K562 (cell line): ENCODE measurements at regions not wholly inside any gene's neighbourhood (a gene's known extent, or its start where the extent isn't known, plus 50 kb on each side); places are given as distances from the start of the nearest gene placed in this dataset.

Source experiments
- ATAC-seq: fragments of 200-7000 bp; cut with Tn5 transposase; 3 replicates; pipeline ENCODE4 v1.9.1; 2020; ENCODE audit warnings: moderate library complexity
- BruUV-seq: library from RNA; stranded (reverse); fragments of 400-500 nt; replicated peaks from 2 replicates; lab custom pipeline; 2021; lab: Mats Ljungman, UMichigan
- CTCF ChIA-PET: fragments of 300-600 bp; formaldehyde crosslinking; extraction: SDS; loops from one replicate; lab custom pipeline; 2021; ENCODE audit warnings: low intra/inter-chr PET ratio; lab: Yijun Ruan, JAX
- POLR2A ChIA-PET: fragments of 300-600, 350-650 bp; sonication (Branson Sonifier 250); formaldehyde crosslinking; extraction: SDS; loops from one replicate; lab custom pipeline; 2021; ENCODE audit warnings: antibody characterized with exemption, inconsistent platforms; lab: Yijun Ruan, JAX
- DNase-seq, 4 experiments: peaks; one replicate each; pipeline versions ENCODE4 v3.0.0 to v3.0.0-alpha.2; 2011 to 2018; ENCODE audit warnings: low spot score in 3 of 4, mixed read lengths in 3 of 4; ENCODE audit errors: extremely low read depth in 1 of 4
- FAIRE-seq: peaks from 2 replicates; lab custom pipeline; 2011; peaks lifted over from hg19 to GRCh38; lab: Jason Lieb, UNC
- H2AFZ ChIP-seq: 2 replicates; pipeline ENCODE4 v1.6.0; 2011; ENCODE audit warnings: low read depth, low read length, control low read depth, inconsistent platforms
- H3K27ac ChIP-seq: fragments of 200-600 bp; 3 replicates; pipeline ENCODE4 v1.8.0; 2011; ENCODE audit warnings: low read depth, mild to moderate bottlenecking, control low read depth, inconsistent platforms, low read length, moderate library complexity, mixed read lengths; ENCODE audit errors: extremely low read depth
- H3K27me3 ChIP-seq, 2 experiments: fragments of 300-600 bp in 1 of 2; 2 replicates in 1 of 2; 3 replicates in 1 of 2; pipeline versions ENCODE4 v1.6.0 to v1.8.0; 2011; ENCODE audit warnings: inconsistent platforms in 2 of 2, low read length in 2 of 2, mild to moderate bottlenecking in 1 of 2, mixed read lengths in 1 of 2, moderate library complexity in 1 of 2; ENCODE audit not compliant: control insufficient read depth in 2 of 2, insufficient read depth in 2 of 2
- H3K36me3 ChIP-seq: fragments of 300-600 bp; 3 replicates; pipeline ENCODE4 v1.8.0; 2011; ENCODE audit warnings: mild to moderate bottlenecking, low read length, inconsistent platforms; ENCODE audit not compliant: control insufficient read depth, insufficient read depth
- H3K4me1 ChIP-seq, 2 experiments: fragments of 200-600 bp in 1 of 2; replicated peaks in 1 of 2; 2 replicates in 1 of 2; 3 replicates in 1 of 2; pipeline versions ENCODE4 v1.5.1 to v1.8.0; 2011; ENCODE audit warnings: inconsistent platforms in 2 of 2, low read length in 2 of 2, mild to moderate bottlenecking in 1 of 2, mixed read lengths in 1 of 2, moderate library complexity in 1 of 2; ENCODE audit not compliant: control insufficient read depth in 2 of 2, insufficient read depth in 2 of 2
- H3K4me2 ChIP-seq: 2 replicates; pipeline ENCODE4 v1.6.1; 2011; ENCODE audit warnings: low read length, control low read depth, inconsistent platforms, mixed read lengths; ENCODE audit not compliant: insufficient read depth
- H3K4me3 ChIP-seq: fragments of 200-600 bp; sonication (generic), shearing (Covaris generic); 2 replicates; pipeline ENCODE4 v1.5.1; 2016; ENCODE audit warnings: control low read depth, inconsistent platforms
- H3K79me2 ChIP-seq: fragments of 200-600 bp; 3 replicates; pipeline ENCODE4 v1.8.0; 2011; ENCODE audit warnings: low read length, inconsistent platforms; ENCODE audit not compliant: control insufficient read depth, insufficient read depth
- H3K9ac ChIP-seq, 2 experiments: 2 replicates each; pipeline versions ENCODE4 v1.6.0 to v1.6.1; 2011; ENCODE audit warnings: low read depth in 2 of 2, low read length in 2 of 2, control low read depth in 1 of 2, inconsistent platforms in 1 of 2, mild to moderate bottlenecking in 1 of 2, mixed read lengths in 1 of 2; ENCODE audit not compliant: insufficient read depth in 1 of 2
- H3K9me1 ChIP-seq: one replicate; pipeline ENCODE4 v1.6.0; 2011; ENCODE audit warnings: inconsistent platforms, mild to moderate bottlenecking, low read length, moderate library complexity; ENCODE audit not compliant: control insufficient read depth, insufficient read depth
- H3K9me3 ChIP-seq: replicated peaks from 2 replicates; pipeline ENCODE4 v1.5.1; 2011; ENCODE audit warnings: low read depth, low read length, inconsistent platforms; ENCODE audit not compliant: control insufficient read depth, insufficient read depth
- H4K20me1 ChIP-seq: replicated peaks from 2 replicates; pipeline ENCODE4 v1.6.1; 2011; ENCODE audit warnings: low read length, inconsistent platforms, mixed read lengths; ENCODE audit not compliant: control insufficient read depth, insufficient read depth
- CBX3 ChIP-seq, 2 experiments: IDR thresholded peaks; 1 replicate in 1 of 2; 2 replicates in 1 of 2; pipeline ENCODE4 v1.6.1; 2012; ENCODE audit warnings: inconsistent platforms in 2 of 2, low read length in 2 of 2, borderline replicate concordance in 1 of 2, control low read depth in 1 of 2
- CREM ChIP-seq: IDR thresholded peaks from 2 replicates; pipeline ENCODE4 v1.6.1; 2014; ENCODE audit warnings: antibody characterized with exemption, low read depth
- ETV6 ChIP-seq, 3 experiments: fragments of 150-350 bp in 1 of 3; sonication (generic) in 1 of 3; formaldehyde crosslinking in 1 of 3; IDR thresholded peaks; 2 replicates each; pipeline versions ENCODE4 v1.6.1 to v1.8.0; 2014 to 2022; ENCODE audit warnings: borderline replicate concordance in 2 of 3, low read depth in 2 of 3, antibody characterized with exemption in 1 of 3, low read length in 1 of 3, mild to moderate bottlenecking in 1 of 3, missing genetic modification reagents in 1 of 3
- HOXB6 ChIP-seq: fragments of 250-450 bp; sonication (Bioruptor Pico); IDR thresholded peaks from 2 replicates; pipeline ENCODE4 v1.5.1; 2022; ENCODE audit warnings: mild to moderate bottlenecking, borderline replicate concordance
- JUND ChIP-seq, 2 experiments: IDR thresholded peaks; 2 replicates in 1 of 2; 3 replicates in 1 of 2; pipeline ENCODE4 v1.6.1; 2011; ENCODE audit warnings: borderline replicate concordance in 2 of 2, low read depth in 2 of 2, low read length in 2 of 2, improper control_type of control experiment in 1 of 2, missing biosample characterization in 1 of 2, missing genetic modification characterization in 1 of 2, missing genetic modification reagents in 1 of 2
- LEF1 ChIP-seq: fragments of 450-650 bp; IDR thresholded peaks from 2 replicates; pipeline ENCODE4 v1.6.1; 2016; ENCODE audit warnings: mild to moderate bottlenecking
- MCM5 ChIP-seq: fragments of 450-650 bp; IDR thresholded peaks from 2 replicates; pipeline ENCODE4 v1.6.1; 2016; ENCODE audit warnings: low read depth
- MED1 ChIP-seq: sonication (generic); formaldehyde crosslinking; IDR thresholded peaks from 2 replicates; pipeline ENCODE4 v1.8.1; 2023; ENCODE audit warnings: missing genetic modification reagents, borderline replicate concordance
- NFE2 ChIP-seq: IDR thresholded peaks from 2 replicates; pipeline ENCODE4 v1.6.1; 2014; ENCODE audit warnings: antibody characterized with exemption, low read depth
- NONO ChIP-seq, 2 experiments: fragments of 200-400 bp in 1 of 2; fragments of 450-650 bp in 1 of 2; formaldehyde crosslinking in 1 of 2; IDR thresholded peaks; 2 replicates each; pipeline ENCODE4 v1.6.1; 2017; ENCODE audit warnings: low read depth in 2 of 2, mild to moderate bottlenecking in 2 of 2, moderate library complexity in 2 of 2, low read length in 1 of 2
- POU5F1 ChIP-seq: fragments of 150-350 bp; IDR thresholded peaks from 2 replicates; pipeline ENCODE4 v1.6.1; 2014; ENCODE audit warnings: borderline replicate concordance, low read length, low read depth, mild to moderate bottlenecking; ENCODE audit not compliant: partially characterized antibody
- RFX1 ChIP-seq: fragments of 450-650 bp; IDR thresholded peaks from 2 replicates; pipeline ENCODE4 v1.6.1; 2016; ENCODE audit warnings: mild to moderate bottlenecking, moderate library complexity
- SPI1 ChIP-seq: IDR thresholded peaks from 2 replicates; pipeline ENCODE4 v1.6.1; 2011; ENCODE audit warnings: low read depth, low read length, control low read depth, borderline replicate concordance
- ZNF311 ChIP-seq: fragments of 250-450 bp; sonication (Bioruptor Pico); IDR thresholded peaks from 2 replicates; pipeline ENCODE4 v1.4.0; 2020; ENCODE audit warnings: mild to moderate bottlenecking, moderate library complexity
- WGBS: fragments of 100-300 bp; shearing (Covaris generic); methylation state at CpG from one replicate; pipeline ENCODE4 v1.1.6; 2016; ENCODE audit warnings: low coverage, mixed read lengths; ENCODE audit not compliant: insufficient coverage; ENCODE audit errors: missing lambda C conversion rate; 5-methylcytosine and 5-hydroxymethylcytosine counted together
- in situ Hi-C: fragments of 300-500 bp; cut with MboI; formaldehyde crosslinking; loops from 4 replicates; pipeline ENCODE4 v1.15.0; 2018; ENCODE audit warnings: inconsistent platforms, mixed read lengths
- intact Hi-C: fragments of 100-400 bp; cut with micrococcal nuclease; formaldehyde crosslinking; loops from 2 replicates; pipeline ENCODE4 v1.14.2; 2022
- TF ChIP-seq, protein P1 (sequence below), 2 experiments: fragments of 450-650 bp in 1 of 2; IDR thresholded peaks; 2 replicates each; pipeline ENCODE4 v1.6.1; 2011 to 2017; ENCODE audit warnings: low read depth in 2 of 2, antibody characterized with exemption in 1 of 2, borderline replicate concordance in 1 of 2, low read length in 1 of 2, mild to moderate bottlenecking in 1 of 2, mixed read lengths in 1 of 2; ENCODE audit not compliant: control insufficient read depth in 1 of 2
- TF ChIP-seq, protein P2 (sequence below): sonication (generic); formaldehyde crosslinking; IDR thresholded peaks from 2 replicates; pipeline ENCODE4 v1.8.1; 2023; ENCODE audit warnings: mild to moderate bottlenecking, missing genetic modification reagents

DNA sequence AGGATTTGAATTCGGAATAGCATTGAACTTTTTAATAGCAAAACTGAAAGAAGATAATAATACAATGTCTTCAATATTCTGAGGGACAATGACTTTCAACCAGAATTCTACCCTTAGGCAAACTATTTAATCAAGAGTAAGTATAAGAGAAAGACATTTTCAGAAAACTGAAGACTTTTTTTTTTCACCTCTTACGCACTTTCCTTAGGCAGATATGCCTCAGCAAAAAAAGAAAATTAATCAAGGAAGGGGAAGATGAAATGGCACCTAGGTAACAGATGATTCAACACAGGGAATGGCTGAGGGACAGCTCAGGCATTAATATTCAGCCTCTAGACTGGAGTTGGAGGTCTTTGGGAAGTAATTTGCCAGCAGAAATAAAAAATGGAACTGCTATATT, 184.9 kb downstream of the URB2 start:
- Histone ChIP-seq H3K4me3 (no peak overlapping the region), H3K4me1 (no peaks in the 10 kb centered on the region), H3K9me3 (no peaks in the 10 kb centered on the region), H3K9me1 (no peaks in the 10 kb centered on the region), H3K36me3 (no peaks in the 10 kb centered on the region), H3K79me2 (no peaks in the 10 kb centered on the region), H3K4me2 (no peak overlapping the region), H4K20me1 (no peaks in the 10 kb centered on the region), H3K27ac (no peak overlapping the region), H3K27me3 (peaks cover 2 to 18% of the 10 kb centered on the region in 2 experiments; a peak in 3 of 5 replicates), H3K9ac (no peak overlapping the region), H2AFZ (no peak overlapping the region)
- DNase-seq (no peak), ATAC-seq (no peak), FAIRE-seq (peak; percentile 40)
- in situ Hi-C loops = no loop called here
- TF ChIP-seq ZNF311 (CRISPR knock-in tag) (no peak), MED1 (CRISPR knock-in tag) (no peak), NONO (IDR thresholded peaks at IDR 0.05; ENCODE audit: low read depth in 2 of 2, low read length in 1 of 2) (no peak), LEF1 (no peak), POU5F1 (no peak), JUND (IDR thresholded peaks at IDR 0.05; ENCODE audit: borderline replicate concordance, low read depth, low read length) (no peak), JUND (tag; IDR thresholded peaks at IDR 0.05; ENCODE audit: borderline replicate concordance, low read depth, low read length) (no peak), ETV6 (IDR thresholded peaks at IDR 0.05; ENCODE audit: borderline replicate concordance in 1 of 2, low read depth in 2 of 2, low read length in 1 of 2) (no peak), ETV6 (CRISPR knock-in tag; IDR thresholded peaks at IDR 0.05; ENCODE audit: borderline replicate concordance) (no peak), NFE2 (no peak), CREM (no peak), RFX1 (no peak), MCM5 (no peak), SPI1 (no peak), CBX3 (IDR thresholded peaks at IDR 0.05; ENCODE audit: borderline replicate concordance in 1 of 2, low read length in 2 of 2) (no peak), HOXB6 (CRISPR knock-in tag) (no peak)
- TF ChIP-seq, protein P1, sequence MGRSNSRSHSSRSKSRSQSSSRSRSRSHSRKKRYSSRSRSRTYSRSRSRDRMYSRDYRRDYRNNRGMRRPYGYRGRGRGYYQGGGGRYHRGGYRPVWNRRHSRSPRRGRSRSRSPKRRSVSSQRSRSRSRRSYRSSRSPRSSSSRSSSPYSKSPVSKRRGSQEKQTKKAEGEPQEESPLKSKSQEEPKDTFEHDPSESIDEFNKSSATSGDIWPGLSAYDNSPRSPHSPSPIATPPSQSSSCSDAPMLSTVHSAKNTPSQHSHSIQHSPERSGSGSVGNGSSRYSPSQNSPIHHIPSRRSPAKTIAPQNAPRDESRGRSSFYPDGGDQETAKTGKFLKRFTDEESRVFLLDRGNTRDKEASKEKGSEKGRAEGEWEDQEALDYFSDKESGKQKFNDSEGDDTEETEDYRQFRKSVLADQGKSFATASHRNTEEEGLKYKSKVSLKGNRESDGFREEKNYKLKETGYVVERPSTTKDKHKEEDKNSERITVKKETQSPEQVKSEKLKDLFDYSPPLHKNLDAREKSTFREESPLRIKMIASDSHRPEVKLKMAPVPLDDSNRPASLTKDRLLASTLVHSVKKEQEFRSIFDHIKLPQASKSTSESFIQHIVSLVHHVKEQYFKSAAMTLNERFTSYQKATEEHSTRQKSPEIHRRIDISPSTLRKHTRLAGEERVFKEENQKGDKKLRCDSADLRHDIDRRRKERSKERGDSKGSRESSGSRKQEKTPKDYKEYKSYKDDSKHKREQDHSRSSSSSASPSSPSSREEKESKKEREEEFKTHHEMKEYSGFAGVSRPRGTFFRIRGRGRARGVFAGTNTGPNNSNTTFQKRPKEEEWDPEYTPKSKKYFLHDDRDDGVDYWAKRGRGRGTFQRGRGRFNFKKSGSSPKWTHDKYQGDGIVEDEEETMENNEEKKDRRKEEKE (IDR thresholded peaks at IDR 0.05; ENCODE audit: borderline replicate concordance in 1 of 2, control insufficient read depth in 1 of 2, low read depth in 2 of 2, low read length in 1 of 2) = no peak
- TF ChIP-seq, protein P2, sequence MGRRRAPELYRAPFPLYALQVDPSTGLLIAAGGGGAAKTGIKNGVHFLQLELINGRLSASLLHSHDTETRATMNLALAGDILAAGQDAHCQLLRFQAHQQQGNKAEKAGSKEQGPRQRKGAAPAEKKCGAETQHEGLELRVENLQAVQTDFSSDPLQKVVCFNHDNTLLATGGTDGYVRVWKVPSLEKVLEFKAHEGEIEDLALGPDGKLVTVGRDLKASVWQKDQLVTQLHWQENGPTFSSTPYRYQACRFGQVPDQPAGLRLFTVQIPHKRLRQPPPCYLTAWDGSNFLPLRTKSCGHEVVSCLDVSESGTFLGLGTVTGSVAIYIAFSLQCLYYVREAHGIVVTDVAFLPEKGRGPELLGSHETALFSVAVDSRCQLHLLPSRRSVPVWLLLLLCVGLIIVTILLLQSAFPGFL = no peak
- CTCF ChIA-PET = no interaction called here
- WGBS = 0% methylated on average over 2 of the region's 2 CpGs
- POLR2A ChIA-PET = interaction anchor here (0.6 to 1.5 kb wide), 2 partner anchors 11 to 54 kb away, joined by 3 read pairs; no protein-coding TSS in a partner anchor
- no TSS peak for BruUV-seq
- intact Hi-C loops = no loop called here
